Mammary epithelial cell (primary cell): ENCODE measurements at regions not wholly inside any gene's neighbourhood (a gene's known extent, or its start where the extent isn't known, plus 50 kb on each side); places are given as distances from the start of the nearest gene placed in this dataset.

Experiments
- CTCF ChIP-seq, 2 donors: IDR thresholded peaks in 1 of 2; conservative IDR thresholded peaks in 1 of 2; 2 replicates each; pipeline ENCODE4 v1.5.1; 2011 to 2012; ENCODE audit warnings: inconsistent platforms in 2 of 2, low read length in 2 of 2, mild to moderate bottlenecking in 2 of 2, control low read depth in 1 of 2, low read depth in 1 of 2; ENCODE audit not compliant: insufficient read depth in 1 of 2; ENCODE audit errors: extremely low read depth in 1 of 2
- EZH2 ChIP-seq: IDR thresholded peaks from 2 replicates; pipeline ENCODE4 v1.6.1; 2012; ENCODE audit warnings: low read length, inconsistent platforms, borderline replicate concordance

GRCh38 chr6:71531006-71531405, 242.4 kb downstream of the OGFRL1 start:
- TF ChIP-seq CTCF (conservative IDR thresholded peaks at IDR 0.05 in 1 of 2, IDR thresholded peaks at IDR 0.05 in 1 of 2; ENCODE audit: extremely low read depth in 1 of 2, insufficient read depth in 1 of 2, low read depth in 1 of 2, low read length in 2 of 2), result no peak
- TF ChIP-seq EZH2, result no peak
